Stimulated activated CD4-positive, alpha-beta T cell treated with anti-CD3 and anti-CD28 coated beads, Interleukin-12 subunit alpha, Interleukin-12 subunit beta, amount 100 ng/mL, for 48 hours (primary cell): ENCODE measurements at regions not wholly inside any gene's neighbourhood (a gene's known extent, or its start where the extent isn't known, plus 50 kb on each side); places are given as distances from the start of the nearest gene placed in this dataset.
"Not testable (repeated sequence)": the region's sequence is repeated elsewhere in the genome, so short reads cannot be mapped to it uniquely, and the experiment has no call there.

ENCODE experiments used
- DNase-seq, 3 donors: peaks; one replicate each; pipeline ENCODE4 v3.0.0-alpha.2; 2020; ENCODE audit warnings: low read depth in 2 of 3, low spot score in 1 of 3

DNA sequence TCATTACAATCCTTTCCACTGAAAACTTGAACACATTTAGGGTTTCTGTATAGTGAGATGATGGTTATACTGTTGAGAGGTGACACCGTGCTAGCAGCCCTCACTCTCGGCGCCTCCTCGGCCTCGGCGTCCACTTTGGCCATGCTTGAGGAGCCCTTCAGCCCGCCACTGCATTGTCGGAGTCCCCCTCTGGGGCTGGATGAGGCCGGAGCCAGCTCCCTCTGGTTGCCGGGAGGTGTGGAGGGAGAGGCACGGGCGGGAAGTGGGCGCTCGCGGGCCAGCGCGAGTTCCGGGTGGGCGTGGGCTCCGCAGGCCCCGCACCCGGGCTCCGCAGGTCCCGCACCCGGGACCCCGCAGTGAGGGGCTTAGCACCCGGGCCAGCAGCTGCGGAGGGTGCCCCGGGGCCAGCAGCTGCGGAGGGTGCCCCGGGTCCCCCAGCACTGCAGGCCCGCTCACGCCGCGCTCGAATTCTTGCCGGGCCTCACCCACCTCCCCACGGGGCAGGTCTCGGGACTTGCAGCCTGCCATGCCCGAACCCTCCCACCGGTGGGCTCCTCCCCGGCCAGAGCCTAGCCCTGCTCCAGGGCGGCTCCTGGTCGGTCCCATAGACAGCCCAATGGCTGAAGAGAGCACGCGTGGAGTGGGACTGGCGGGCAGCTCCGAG, 145.9 kb upstream of the ZNF608 start:
- no peak for DNase-seq

DNA sequence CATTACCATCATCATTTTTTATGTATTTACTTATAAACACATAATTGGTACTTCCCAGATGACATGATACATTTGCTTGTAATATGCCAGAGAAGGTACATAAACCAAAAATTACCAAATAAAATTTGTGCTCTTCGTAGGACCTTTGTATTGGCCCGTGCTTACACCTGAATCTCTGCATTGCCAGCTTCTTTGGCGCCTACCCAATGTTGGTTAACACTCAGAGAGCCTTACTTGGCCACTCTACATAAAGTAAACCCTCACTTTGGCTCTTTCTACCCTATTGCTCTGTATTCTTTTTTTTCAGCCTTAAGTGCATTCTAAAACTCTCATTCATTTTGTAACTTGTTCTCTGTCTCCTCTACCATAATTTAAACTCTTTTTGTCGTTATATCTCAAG, 148.1 kb upstream of the ZNF608 start:
- no peak for DNase-seq

DNA sequence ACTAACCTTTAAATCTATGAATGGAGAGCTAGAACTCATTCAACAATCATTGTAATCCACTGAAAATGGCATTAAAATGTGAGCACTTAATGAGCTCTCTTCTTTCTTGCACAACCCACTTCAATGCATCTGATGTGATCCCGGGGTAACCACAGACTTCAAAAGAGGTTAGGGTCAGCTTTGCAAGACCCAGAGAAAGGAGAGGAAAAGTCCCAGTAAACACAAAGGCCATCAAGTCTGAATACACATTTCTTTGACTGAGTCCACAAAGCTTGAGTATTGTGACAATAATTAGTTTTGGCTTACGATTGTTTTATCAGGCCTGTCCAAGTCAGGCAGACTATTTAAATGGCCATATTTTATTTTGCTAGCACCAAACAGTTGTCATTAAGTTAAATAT, 148.8 kb upstream of the ZNF608 start:
- no peak for DNase-seq

DNA sequence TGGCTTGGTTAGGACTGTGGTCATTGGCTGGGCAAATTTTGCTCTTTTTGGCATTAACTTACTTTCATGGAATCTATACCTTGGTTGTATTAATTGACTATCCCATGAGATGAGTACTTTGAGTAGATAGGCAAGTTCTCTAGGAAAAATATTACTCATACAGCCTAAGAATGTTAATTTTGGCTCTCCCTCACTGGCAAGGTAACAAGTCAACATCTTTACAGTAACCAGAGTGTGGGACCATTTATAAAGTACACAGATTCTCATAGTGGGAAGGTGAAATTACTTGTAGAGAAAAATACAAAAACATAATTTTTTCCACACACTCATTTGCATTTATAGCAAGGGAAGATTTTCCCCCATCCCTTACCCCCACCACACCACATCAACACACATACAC, 154.6 kb upstream of the ZNF608 start:
- DNase-seq: no peak

DNA sequence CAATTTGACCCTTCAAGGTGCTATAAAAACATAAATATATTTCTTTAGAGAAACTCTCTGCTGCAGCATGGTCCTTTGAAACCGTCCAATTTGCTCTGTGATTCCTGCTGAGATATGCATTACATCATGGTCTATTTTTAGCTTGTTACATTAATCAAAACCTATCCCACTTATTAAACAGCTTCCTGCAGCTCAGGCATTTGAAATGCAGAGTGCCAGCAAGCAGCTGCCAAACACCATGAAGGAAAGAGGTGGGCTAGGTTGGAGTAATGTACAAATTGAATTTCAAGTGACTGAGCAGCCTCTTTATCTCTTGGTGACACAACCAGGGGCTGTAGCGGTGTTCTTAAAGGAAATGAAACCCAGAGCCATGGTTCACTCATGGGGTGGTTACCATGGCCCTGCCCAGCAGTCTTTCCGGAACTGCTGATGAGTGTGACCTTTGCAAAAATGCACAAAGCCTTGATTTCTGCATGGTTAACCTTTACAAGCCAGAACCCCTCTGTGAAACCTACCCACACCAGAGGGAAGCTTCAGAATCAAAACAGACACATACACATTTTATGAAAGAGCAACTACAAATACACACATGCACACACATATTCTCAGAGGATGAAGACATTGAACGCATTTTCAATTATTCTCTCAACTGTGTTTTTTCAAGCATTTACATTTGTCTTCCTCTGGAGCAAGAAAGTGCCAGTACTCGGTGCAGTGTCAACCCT, 155.8 kb upstream of the ZNF608 start:
- no peak for DNase-seq

DNA sequence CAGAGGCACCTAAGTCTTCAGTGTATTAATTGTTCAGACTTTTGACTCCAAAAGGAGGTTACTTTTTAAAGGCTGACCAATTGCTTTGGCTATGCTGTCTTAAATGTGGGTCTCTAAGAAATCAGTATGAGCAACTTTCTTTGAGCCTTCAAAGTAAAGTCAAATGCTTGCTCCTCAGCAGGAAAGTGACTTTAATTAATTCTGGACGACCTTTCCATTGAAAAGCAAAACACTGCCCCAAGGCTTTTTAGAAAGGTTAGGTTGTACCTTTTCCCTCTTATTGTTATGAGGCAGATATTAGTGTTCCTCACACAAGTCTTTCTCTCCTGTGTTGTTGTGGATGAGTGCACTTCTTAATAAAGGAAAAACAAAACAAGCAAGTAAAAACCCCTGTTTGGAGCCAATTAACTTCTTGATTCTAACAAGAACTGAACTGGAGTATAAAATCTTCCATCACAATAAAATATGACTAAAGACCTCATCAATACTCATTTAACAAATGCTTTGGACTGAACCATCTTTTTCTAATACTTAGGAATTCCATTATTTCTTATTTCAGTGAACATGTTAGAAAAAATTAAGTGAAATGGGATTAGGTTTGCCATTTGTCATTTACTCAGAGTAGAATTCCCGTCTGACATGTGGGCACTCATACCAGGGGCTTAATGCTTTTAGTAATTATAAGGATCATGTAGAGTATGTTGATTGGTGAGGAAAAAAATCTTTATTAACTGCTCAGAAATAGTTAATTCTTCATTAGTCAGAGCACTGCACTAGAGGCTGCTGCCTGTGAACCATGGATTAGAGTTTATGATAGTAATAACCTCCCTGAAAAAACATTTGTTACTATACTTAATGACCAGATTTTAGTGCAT, 159.1 kb upstream of the ZNF608 start:
- DNase-seq: no peak

DNA sequence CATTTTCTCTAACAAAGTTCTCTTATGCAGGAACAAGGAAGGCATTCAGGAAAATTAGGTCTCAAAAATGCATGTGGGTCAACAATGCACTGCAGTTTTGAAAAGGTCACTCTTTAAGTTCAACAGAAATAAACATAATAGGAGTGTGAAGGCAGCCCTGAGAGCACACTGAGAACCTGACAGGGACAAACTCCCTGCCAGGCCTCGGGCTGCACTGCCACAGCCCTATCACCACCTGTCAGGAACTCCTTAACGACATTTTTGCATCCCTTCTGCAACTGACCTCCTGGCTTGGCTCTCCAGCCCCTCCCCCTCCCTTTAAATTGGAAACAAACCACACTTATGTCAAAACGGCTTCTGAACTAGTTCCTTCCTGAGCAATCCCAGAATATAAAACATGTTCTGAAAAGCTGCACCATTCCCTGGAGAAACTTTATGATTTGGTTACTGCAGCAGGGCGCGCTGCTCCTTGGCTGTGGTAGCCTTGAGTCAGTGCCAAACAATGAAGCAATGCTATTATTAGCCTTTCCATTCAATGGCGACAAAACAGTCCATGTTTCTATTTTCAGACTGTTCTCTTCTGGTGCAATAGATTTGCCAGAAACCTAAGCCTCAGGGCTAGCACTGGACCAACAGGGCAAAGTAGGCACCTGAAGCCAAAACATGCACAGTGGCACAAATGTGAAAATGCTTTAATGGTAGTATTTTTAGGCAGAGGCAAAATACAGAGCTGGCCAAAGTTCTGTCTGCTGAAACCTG, 160.1 kb upstream of the ZNF608 start:
- DNase-seq: no peak

DNA sequence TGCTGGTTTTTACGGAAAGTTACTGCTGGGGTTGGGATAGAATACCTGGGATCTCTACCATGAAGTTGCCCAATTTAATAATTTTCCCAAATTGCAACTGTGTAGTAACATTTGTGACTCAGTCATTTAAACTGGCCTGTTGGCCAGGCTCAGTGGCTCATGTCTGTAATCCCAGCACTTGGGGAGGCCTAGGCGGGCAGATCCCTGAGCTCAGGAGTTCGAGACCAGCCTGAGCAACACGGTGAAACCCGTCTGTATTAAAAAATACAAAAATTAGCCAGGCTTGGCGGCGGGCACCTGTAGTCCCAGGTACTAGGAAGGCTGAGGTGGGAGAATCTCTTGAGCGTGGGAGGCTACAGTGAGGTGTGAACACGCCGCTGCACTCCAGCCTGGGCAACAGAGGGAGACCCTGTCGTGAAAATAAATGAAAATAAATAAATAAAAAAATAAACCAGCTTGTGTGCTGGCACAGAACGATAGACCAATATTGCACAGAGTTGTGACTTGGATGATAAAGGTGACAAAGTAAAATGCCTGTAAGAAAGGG, 160.7 kb upstream of the ZNF608 start:
- no peak for DNase-seq

DNA sequence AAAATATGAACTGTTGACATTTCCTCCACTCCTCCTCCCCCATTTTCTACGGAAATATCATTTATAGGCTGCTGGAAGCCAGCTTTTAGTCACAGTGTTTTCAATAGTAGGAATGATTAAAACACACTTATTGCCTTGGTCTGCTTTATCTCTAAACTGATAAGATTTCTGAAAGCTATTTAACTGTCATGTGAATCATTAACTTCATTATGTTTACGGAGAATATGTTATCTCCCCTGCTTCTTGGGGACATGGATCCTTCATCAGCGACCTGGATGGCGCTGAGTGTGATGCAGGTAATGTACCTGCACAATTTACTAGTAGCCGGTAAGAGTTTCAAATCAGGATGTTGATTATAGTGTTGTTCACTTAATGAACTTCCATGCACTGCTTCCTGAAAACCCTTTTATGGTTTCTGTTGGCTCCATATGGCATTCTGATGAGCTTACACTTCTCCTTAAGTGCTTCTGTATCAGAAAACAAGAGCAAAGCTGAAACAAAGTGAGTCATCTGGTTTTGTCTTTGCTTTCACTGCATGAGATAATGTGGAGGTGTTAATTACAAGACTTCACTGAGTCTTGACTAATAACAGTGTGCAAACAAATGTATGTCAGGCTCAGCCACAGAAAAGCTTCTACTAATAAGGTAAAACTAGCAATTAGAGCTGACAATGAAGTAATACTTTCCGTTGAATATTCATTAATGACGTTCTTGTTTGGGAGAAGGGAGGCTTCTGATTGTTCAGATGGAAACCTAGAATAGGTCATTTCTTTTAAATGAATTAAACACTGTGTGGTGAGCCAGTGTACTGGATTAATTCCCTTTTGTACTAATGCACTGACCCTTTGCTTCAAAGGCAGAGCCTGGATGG, 162.4 kb upstream of the ZNF608 start:
- DNase-seq: no peak

DNA sequence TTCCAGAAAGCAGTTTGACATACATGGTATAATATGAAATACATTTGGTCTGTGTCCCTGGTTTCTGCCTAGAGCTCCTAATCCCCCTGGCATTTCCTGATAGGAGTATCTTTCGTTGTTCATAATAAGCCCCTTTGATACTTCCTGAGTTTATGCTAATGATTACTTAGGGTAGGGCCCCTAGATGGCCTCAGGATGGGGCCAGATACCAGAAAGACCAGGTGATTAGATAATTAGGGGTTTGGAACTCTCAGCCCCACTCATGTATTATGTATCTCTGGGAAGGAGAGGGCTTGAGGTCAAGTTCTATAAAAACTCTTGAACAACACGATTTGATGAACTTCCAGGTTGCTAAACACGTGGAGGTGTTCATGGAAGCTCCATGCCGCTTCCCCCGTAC, 163.3 kb upstream of the ZNF608 start:
- DNase-seq: no peak

DNA sequence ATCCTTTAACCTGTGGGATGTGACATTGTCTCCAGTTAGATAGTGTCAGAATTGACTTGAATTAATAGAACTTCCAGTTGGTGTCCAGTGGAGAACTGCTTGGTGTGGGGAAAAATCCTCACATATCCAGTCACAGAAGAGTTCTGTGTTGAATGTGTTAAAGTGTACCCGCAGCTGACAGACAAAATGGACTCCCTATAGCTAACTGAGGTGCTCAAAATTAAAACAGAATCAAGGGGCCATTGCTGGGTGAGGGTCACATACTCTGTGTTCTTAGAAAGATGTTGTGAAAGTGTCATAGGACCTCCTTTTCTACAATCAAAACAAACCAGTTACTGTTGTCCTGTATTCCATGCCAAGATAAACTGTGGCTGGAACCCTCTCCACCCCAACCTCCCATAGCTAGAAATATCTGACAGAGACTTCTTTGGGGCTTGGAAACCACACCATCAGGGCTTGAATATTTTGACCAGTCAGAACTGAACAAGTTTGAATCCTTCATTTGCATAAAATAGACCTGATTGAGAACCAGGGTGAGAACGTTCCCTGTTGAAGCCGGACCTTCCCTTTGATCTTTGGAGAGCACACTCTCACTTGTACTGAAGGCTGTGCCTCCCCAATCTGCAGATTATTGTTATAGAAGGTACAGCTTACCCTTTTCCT, 164.0 kb upstream of the ZNF608 start:
- DNase-seq: no peak

DNA sequence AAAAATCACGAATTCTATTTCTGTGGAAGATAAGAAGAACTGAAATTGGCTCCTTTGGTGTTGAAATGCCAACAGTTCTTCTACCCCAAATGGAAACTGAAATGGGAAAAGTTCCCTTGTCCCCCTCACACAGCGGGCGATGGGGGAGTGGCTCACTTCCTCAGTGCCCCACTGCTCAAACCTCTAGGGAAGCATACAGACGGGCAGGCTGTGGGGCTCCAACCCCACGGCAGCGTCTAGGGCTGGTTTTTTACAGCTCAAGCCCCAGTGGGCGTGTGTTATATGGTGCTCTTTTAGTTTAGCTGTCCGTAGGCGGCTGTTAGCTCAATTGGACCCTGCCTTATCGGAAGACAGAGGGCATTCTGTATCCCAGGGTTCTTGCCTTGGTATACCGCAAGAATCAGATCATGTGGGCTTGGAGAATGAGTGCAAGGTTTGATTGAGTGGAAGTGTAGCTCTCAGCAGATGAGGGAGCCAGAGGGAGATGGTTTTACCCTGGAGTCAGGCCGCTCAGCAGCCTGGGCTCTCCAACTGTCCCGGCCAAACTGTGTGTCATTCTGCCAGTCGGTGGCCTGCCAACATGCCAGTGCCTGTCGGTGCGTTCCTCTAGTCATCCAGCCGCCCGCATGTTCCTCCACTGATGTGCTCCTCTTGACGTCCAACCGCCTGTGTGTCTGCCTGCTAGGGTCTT, 166.3 kb upstream of the ZNF608 start:
- no peak for DNase-seq

DNA sequence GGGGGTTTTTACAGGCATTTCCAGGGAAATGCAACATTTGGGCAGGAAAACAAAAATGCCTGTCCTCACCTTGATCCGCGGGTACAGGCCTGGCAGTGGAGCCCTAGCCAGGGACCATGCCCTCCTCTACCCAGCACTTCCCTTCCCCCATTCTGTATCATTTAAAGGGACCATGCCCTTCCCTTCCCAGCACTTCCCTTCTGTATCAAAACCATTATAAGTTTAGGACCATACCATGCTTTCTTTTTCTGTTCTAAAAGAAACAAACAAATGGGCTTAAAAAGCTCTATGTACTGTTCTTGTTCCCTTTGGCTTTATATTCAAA, 166.9 kb upstream of the ZNF608 start:
- DNase-seq: no peak

DNA sequence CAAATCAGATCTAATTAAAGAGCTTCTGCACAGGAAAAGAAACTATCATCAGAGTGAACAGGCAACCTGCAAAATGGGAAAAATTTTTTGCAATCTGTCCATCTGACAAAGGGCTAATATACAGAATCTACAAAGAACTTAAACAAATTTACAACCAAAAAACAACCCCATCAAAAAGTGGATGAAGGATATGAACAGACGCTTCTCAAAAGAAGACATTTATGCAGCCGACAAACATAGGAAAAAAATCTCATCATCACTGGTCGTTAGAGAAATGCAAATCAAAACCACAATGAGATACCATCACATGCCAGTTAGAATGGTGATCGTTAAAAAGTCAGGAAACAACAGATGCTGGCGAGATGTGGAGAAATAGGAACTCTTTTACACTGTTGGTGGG, 169.9 kb upstream of the ZNF608 start:
- not testable (repeated sequence) for DNase-seq

DNA sequence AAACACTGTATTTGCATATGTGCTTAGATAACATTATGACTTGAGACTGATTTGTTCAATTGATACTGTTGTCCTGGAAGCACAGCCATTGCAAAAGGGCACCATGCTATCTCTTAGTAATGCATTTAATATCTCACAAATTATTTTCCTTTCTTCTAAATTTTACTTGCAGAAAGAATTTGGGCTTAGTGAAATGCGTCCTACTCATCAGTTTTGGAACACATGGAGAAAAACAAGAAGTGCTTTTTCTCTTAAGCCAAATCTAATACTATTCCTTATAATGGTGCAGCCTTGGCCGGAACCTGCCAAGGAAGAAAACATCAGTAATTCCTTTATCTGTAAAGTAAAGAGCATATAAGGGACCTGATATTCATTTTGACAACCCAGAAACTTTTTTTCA, 172.2 kb upstream of the ZNF608 start:
- DNase-seq: no peak

DNA sequence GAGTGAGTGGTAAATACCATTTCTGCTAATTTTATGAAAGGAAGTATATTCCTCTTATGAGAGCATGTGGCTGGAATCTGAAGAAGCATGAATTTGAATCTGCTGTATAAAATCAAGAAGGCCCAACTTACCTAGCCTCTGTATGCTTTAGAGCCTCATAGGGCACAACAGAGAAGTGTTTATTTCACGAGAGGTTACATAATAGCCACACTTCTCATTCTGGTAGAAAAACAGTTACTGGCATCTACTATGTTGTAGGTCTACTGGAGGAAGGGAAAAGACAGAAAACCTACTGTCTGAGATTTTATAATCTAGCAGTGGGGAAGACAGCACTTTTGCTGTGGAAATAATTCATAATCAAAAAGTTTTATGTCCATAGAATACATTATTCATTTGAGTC, 172.6 kb upstream of the ZNF608 start:
- no peak for DNase-seq

DNA sequence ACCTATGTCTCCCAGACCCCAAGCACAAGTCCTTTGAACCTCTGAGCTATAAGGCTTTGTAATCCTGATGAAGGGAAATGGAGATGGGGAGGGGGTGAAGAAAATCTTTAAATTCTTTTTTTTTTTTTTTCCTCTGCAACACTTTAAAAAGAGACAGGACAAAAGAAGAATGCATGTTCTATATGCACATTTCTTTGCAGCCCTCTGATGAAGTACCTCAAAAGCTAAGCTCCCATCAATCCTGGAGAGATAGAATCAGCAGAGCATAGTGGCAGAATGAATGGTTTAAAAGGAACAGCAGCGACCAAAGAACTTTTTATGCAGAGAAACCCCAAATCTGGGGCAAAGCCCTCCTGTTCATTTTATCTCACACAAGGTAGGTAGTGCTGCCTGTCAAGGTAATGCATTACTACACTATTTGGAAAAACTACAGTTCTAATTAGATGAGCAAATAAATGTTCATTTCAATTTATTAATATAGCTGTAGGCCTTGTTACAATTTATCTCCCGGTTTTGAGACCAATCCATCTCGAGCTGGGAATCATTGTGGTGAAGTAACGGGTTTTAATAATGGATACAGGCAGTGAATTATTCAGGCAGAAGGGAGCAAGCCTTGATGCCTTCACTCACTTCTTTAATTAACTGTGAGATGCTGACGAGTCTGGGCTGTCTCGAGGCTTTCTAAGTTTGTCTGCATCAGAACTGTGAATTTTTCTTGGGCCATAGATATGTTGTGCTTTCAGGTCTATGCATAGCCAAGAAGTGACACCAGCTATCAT, 173.5 kb upstream of the ZNF608 start:
- DNase-seq: no peak

DNA sequence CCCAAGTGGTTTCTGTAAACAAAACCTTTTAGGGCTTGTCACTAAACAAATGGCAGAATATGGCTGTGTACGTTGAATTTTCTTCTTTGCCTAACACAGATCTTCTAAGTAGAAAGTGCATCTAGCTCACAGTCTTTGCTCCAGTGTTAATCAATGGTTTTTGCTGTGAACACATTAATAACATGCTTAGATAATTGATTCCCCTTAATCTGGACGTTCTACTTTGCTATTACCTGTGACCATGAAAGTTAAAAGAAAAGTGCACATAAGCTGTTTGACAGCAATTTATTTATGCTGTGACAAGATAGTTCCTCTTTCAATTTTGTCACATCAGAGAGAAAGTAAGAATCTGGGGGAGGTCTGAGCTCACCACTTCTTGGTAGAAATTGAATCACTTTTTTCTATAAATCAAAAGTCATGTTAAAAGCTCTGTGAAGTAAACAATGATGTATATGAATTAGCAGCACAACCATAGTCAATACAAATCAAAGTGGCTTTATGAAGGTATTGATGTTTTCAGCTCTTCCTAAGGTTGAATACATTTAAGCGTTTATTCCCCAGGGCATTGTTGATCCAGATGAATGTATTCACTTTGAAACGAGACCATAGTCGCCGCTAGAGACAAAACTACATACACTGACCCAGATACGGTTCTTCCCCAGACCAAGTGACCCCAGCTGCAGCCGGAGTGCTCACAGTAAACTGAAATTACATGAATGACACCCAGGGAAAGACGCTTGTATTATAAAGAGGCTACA, 174.6 kb upstream of the ZNF608 start:
- DNase-seq: no peak
